Endothelial cell of umbilical vein (primary cell): ENCODE measurements at regions not wholly inside any gene's neighbourhood (a gene's known extent, or its start where the extent isn't known, plus 50 kb on each side); places are given as distances from the start of the nearest gene placed in this dataset.
"Not testable (repeated sequence)": the region's sequence is repeated elsewhere in the genome, so short reads cannot be mapped to it uniquely, and the experiment has no call there.

Experiments used
- CTCF ChIP-seq, 2 donors: IDR thresholded peaks; 1 replicate in 1 of 2; 2 replicates in 1 of 2; pipeline ENCODE4 v1.5.1; 2011; ENCODE audit warnings: low read length in 2 of 2, mild to moderate bottlenecking in 2 of 2, moderate library complexity in 2 of 2, control low read depth in 1 of 2, inconsistent platforms in 1 of 2, low read depth in 1 of 2; ENCODE audit not compliant: insufficient read depth in 1 of 2; ENCODE audit errors: extremely low read depth in 1 of 2
- EZH2 ChIP-seq: IDR thresholded peaks from 2 replicates; pipeline ENCODE4 v1.6.1; 2012; ENCODE audit warnings: borderline replicate concordance, low read depth, mild to moderate bottlenecking, moderate library complexity, low read length, inconsistent platforms; ENCODE audit not compliant: severe bottlenecking
- FOS ChIP-seq: IDR thresholded peaks from 2 replicates; pipeline ENCODE4 v1.6.1; 2011; ENCODE audit warnings: mild to moderate bottlenecking, low read length, moderate library complexity, borderline replicate concordance; ENCODE audit not compliant: insufficient read depth
- GATA2 ChIP-seq: IDR thresholded peaks from 2 replicates; pipeline ENCODE4 v1.7.0; 2011; ENCODE audit warnings: low read depth, mild to moderate bottlenecking, moderate library complexity, mixed read lengths, low read length; ENCODE audit not compliant: insufficient read length, insufficient read depth
- JUN ChIP-seq: IDR thresholded peaks from 2 replicates; pipeline ENCODE4 v1.6.1; 2011; ENCODE audit warnings: borderline replicate concordance, low read depth; ENCODE audit not compliant: insufficient read length, insufficient read depth
- MYC ChIP-seq: IDR thresholded peaks from one replicate; pipeline ENCODE4 v1.6.1; 2011; ENCODE audit warnings: mild to moderate bottlenecking, low read depth, low read length
- POLR2A ChIP-seq: IDR thresholded peaks from 2 replicates; pipeline ENCODE4 v1.6.1; 2012; ENCODE audit warnings: low read depth, mild to moderate bottlenecking, control low read depth, low read length
- POLR2AphosphoS5 ChIP-seq: IDR thresholded peaks from 2 replicates; pipeline ENCODE4 v1.6.1; 2012; ENCODE audit warnings: low read depth, mild to moderate bottlenecking, control low read depth, low read length, moderate library complexity; ENCODE audit not compliant: insufficient read depth
- TF ChIP-seq, protein P1 (sequence below): IDR thresholded peaks from 2 replicates; pipeline ENCODE4 v1.6.1; 2011; ENCODE audit not compliant: insufficient read depth, insufficient read length

DNA sequence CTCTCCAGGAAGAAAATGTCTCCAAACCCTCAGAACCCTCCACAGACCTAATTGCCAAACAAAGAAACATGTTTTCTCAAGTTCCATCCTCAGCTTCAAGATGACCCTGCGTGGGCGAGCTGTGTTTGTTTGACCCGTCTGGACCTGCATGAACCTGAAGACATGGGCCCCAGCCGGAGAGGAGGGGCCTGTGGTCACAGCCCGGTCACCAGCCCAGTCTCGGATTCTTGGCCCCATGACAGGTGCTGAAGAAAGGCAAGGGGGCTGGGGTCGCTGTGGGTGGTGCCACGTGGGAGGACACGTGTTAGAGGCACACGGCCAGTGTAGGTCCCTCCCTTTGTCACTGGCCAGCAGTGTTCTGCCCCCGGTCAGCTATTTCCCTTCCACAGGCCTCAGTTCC lies 118.1 kb upstream of the FOXD4L5 start:
- not testable (repeated sequence) for TF ChIP-seq POLR2A; CTCF (IDR thresholded peaks at IDR 0.05; ENCODE audit: extremely low read depth in 1 of 2, insufficient read depth in 1 of 2, low read depth in 1 of 2, low read length in 2 of 2); POLR2AphosphoS5; EZH2; GATA2; FOS; MYC; JUN
- TF ChIP-seq, protein P1, sequence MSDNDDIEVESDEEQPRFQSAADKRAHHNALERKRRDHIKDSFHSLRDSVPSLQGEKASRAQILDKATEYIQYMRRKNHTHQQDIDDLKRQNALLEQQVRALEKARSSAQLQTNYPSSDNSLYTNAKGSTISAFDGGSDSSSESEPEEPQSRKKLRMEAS, result not testable (repeated sequence)
